GM13977 (cell line): ENCODE measurements at regions not wholly inside any gene's neighbourhood (a gene's known extent, or its start where the extent isn't known, plus 50 kb on each side); places are given as distances from the start of the nearest gene placed in this dataset.

ENCODE experiments used
- DNase-seq: peaks from one replicate; pipeline ENCODE4 v3.0.0; 2012; ENCODE audit warnings: low spot score
- CTCF ChIP-seq: IDR thresholded peaks from 2 replicates; pipeline ENCODE4 v1.5.1; 2012; ENCODE audit warnings: mild to moderate bottlenecking, control low read depth; ENCODE audit not compliant: insufficient read depth; ENCODE audit errors: extremely low read depth, missing control alignments
- in situ Hi-C: fragments of 300-500 bp; cut with MboI; formaldehyde crosslinking; loops from one replicate; pipeline ENCODE4 v1.12.0; 2022; ENCODE audit warnings: low sequenced_read_pairs, low pct_unique_long_range_greater_than_20kb, mixed read lengths, inconsistent platforms; ENCODE audit not compliant: unreplicated experiment

GRCh38 chr19:28492621-28493020, 720.3 kb downstream of the UQCRFS1 start:
- DNase-seq: no peak
- in situ Hi-C loops: no loop called here
- no peak for TF ChIP-seq CTCF

- in situ Hi-C loops: no loop called here
- TF ChIP-seq CTCF: no peak
- no peak for DNase-seq
These were observed 720.8 kb downstream of the UQCRFS1 start for GRCh38 chr19:28492201-28492600.

GRCh38 chr19:28489776-28490175, 723.2 kb downstream of the UQCRFS1 start:
- in situ Hi-C loops: no loop called here

GRCh38 chr19:28489126-28489660, 723.8 kb downstream of the UQCRFS1 start:
- TF ChIP-seq CTCF: no peak
- DNase-seq: no peak
- in situ Hi-C loops: no loop called here

More at GRCh38 chr19:28489776-28490175, 723.2 kb downstream of the UQCRFS1 start:
- TF ChIP-seq CTCF: no peak
- DNase-seq: no peak

- in situ Hi-C loops: no loop called here
- no peak for DNase-seq
These were observed 725.0 kb downstream of the UQCRFS1 start for GRCh38 chr19:28487999-28488398.

GRCh38 chr19:28486926-28487325, 726.0 kb downstream of the UQCRFS1 start:
- DNase-seq: no peak
- no peak for TF ChIP-seq CTCF
- in situ Hi-C loops: no loop called here

More at GRCh38 chr19:28487999-28488398, 725.0 kb downstream of the UQCRFS1 start:
- TF ChIP-seq CTCF: no peak
